IMR-90 (cell line): ENCODE measurements at regions not wholly inside any gene's neighbourhood (a gene's known extent, or its start where the extent isn't known, plus 50 kb on each side); places are given as distances from the start of the nearest gene placed in this dataset.

Source experiments
- BHLHE40 ChIP-seq: fragments of 150-350 bp; IDR thresholded peaks from 2 replicates; pipeline ENCODE4 v1.6.1; 2016; ENCODE audit warnings: mild to moderate bottlenecking, low read depth, low read length
- CEBPB ChIP-seq: IDR thresholded peaks from 2 replicates; pipeline ENCODE4 v1.6.1; 2012; ENCODE audit warnings: low read depth, low read length, improper control_type of control experiment
- CHD1 ChIP-seq: IDR thresholded peaks from 2 replicates; pipeline ENCODE4 v1.6.1; 2012; ENCODE audit warnings: low read depth, low read length, improper control_type of control experiment
- FOS ChIP-seq: fragments of 150-350 bp; IDR thresholded peaks from 2 replicates; pipeline ENCODE4 v1.6.1; 2016; ENCODE audit warnings: low read depth, low read length
- MAZ ChIP-seq: IDR thresholded peaks from 2 replicates; pipeline ENCODE4 v1.6.1; 2012; ENCODE audit warnings: low read depth, mild to moderate bottlenecking, low read length, improper control_type of control experiment, moderate library complexity, borderline replicate concordance
- MXI1 ChIP-seq: IDR thresholded peaks from 2 replicates; pipeline ENCODE4 v1.6.1; 2012; ENCODE audit warnings: low read depth, mild to moderate bottlenecking, low read length, moderate library complexity, borderline replicate concordance
- NFE2L2 ChIP-seq: fragments of 150-350 bp; IDR thresholded peaks from 2 replicates; pipeline ENCODE4 v1.6.1; 2016; ENCODE audit warnings: low read depth, mild to moderate bottlenecking, low read length
- POLR2A ChIP-seq: IDR thresholded peaks from 2 replicates; pipeline ENCODE4 v1.6.1; 2012; ENCODE audit warnings: mild to moderate bottlenecking, low read depth, low read length
- RAD21 ChIP-seq: IDR thresholded peaks from 2 replicates; pipeline ENCODE4 v1.6.1; 2012; ENCODE audit warnings: low read length, improper control_type of control experiment
- RCOR1 ChIP-seq: IDR thresholded peaks from 2 replicates; pipeline ENCODE4 v1.6.1; 2012; ENCODE audit warnings: mild to moderate bottlenecking, low read length, improper control_type of control experiment; ENCODE audit not compliant: insufficient replicate concordance
- RFX5 ChIP-seq: IDR thresholded peaks from 2 replicates; pipeline ENCODE4 v1.8.0; 2012; ENCODE audit warnings: low read depth, mild to moderate bottlenecking, low read length, moderate library complexity
- SMC3 ChIP-seq: fragments of 150-350 bp; IDR thresholded peaks from 2 replicates; pipeline ENCODE4 v1.6.1; 2016; ENCODE audit warnings: low read depth, mild to moderate bottlenecking, antibody characterized with exemption, low read length, moderate library complexity
- TF ChIP-seq, protein P1 (sequence below): conservative IDR thresholded peaks from 2 replicates; pipeline ENCODE4 v1.5.1; 2012; ENCODE audit warnings: mild to moderate bottlenecking, low read depth, low read length, improper control_type of control experiment
- TF ChIP-seq, protein P2 (sequence below): fragments of 150-350 bp; IDR thresholded peaks from 2 replicates; pipeline ENCODE4 v1.6.1; 2017; ENCODE audit warnings: mild to moderate bottlenecking, antibody characterized with exemption, low read length, low read depth

DNA sequence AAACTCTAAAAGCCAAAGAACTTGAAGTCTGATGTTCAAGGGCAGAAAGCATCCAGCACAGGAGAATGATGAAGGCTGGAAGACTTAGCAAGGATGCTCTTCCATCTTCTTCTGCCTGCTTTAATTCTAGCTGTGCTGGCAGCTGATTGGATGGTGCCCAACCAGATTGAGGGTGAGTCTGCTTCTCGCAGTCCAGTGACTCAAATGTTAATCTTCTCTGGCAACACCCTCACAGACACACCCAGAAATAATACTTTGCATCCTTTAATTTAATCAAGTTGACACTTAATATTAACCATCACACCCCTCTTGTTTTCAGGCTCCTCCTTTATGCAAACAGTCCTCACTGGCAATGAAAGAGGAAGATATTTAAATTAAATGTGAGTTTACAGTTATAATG lies 321.7 kb downstream of the TEX13C start:
- TF ChIP-seq, protein P1, sequence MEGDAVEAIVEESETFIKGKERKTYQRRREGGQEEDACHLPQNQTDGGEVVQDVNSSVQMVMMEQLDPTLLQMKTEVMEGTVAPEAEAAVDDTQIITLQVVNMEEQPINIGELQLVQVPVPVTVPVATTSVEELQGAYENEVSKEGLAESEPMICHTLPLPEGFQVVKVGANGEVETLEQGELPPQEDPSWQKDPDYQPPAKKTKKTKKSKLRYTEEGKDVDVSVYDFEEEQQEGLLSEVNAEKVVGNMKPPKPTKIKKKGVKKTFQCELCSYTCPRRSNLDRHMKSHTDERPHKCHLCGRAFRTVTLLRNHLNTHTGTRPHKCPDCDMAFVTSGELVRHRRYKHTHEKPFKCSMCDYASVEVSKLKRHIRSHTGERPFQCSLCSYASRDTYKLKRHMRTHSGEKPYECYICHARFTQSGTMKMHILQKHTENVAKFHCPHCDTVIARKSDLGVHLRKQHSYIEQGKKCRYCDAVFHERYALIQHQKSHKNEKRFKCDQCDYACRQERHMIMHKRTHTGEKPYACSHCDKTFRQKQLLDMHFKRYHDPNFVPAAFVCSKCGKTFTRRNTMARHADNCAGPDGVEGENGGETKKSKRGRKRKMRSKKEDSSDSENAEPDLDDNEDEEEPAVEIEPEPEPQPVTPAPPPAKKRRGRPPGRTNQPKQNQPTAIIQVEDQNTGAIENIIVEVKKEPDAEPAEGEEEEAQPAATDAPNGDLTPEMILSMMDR: no peak
- TF ChIP-seq MAZ (no peak), BHLHE40 (no peak), POLR2A (no peak), RFX5 (no peak), CEBPB (no peak), RAD21 (no peak), RCOR1 (no peak), MXI1 (no peak), FOS (no peak), CHD1 (no peak), SMC3 (no peak), NFE2L2 (no peak)
- TF ChIP-seq, protein P2, sequence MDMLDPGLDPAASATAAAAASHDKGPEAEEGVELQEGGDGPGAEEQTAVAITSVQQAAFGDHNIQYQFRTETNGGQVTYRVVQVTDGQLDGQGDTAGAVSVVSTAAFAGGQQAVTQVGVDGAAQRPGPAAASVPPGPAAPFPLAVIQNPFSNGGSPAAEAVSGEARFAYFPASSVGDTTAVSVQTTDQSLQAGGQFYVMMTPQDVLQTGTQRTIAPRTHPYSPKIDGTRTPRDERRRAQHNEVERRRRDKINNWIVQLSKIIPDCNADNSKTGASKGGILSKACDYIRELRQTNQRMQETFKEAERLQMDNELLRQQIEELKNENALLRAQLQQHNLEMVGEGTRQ: no peak
